ENCODE measurements at regions not wholly inside any gene's neighbourhood (a gene's known extent, or its start where the extent isn't known, plus 50 kb on each side); places are given as distances from the start of the nearest gene placed in this dataset.

GRCh38 chr15:61315471-61315870, 86.4 kb upstream of the RORA start:
- DNase-seq (ENCODE audit: low read depth): no peak
- TF ChIP-seq CTCF (IDR thresholded peaks at IDR 0.05; ENCODE audit: control insufficient read depth, insufficient read depth, low read depth, low read length, missing control alignments): no peak
- H3K4me3 ChIP-seq (ENCODE audit: control insufficient read depth, low read depth, low read length): no peak overlapping the region

GRCh38 chr15:61314427-61314826, 85.3 kb upstream of the RORA start:
- TF ChIP-seq CTCF (IDR thresholded peaks at IDR 0.05; ENCODE audit: control insufficient read depth, insufficient read depth, low read depth, low read length, missing control alignments): no peak
- H3K4me3 ChIP-seq (ENCODE audit: control insufficient read depth, low read depth, low read length): no peak overlapping the region
- no peak for DNase-seq (ENCODE audit: low read depth)

- TF ChIP-seq CTCF (IDR thresholded peaks at IDR 0.05; ENCODE audit: control insufficient read depth, insufficient read depth, low read depth, low read length, missing control alignments): no peak
- no peak for DNase-seq (ENCODE audit: low read depth)
- H3K4me3 ChIP-seq (ENCODE audit: control insufficient read depth, low read depth, low read length): no peak overlapping the region
These were observed 80.5 kb upstream of the RORA start for GRCh38 chr15:61309617-61310016.

- DNase-seq (ENCODE audit: low read depth): no peak
- H3K4me3 ChIP-seq (ENCODE audit: control insufficient read depth, low read depth, low read length): no peak overlapping the region
- no peak for TF ChIP-seq CTCF (IDR thresholded peaks at IDR 0.05; ENCODE audit: control insufficient read depth, insufficient read depth, low read depth, low read length, missing control alignments)
These were observed 80.0 kb upstream of the RORA start for GRCh38 chr15:61309031-61309511.

GRCh38 chr15:61308437-61308836, 79.3 kb upstream of the RORA start:
- TF ChIP-seq CTCF (IDR thresholded peaks at IDR 0.05; ENCODE audit: control insufficient read depth, insufficient read depth, low read depth, low read length, missing control alignments): no peak
- DNase-seq (ENCODE audit: low read depth): no peak
- H3K4me3 ChIP-seq (ENCODE audit: control insufficient read depth, low read depth, low read length): no peak overlapping the region

- DNase-seq (ENCODE audit: low read depth): no peak
- no peak overlapping the region for H3K4me3 ChIP-seq (ENCODE audit: control insufficient read depth, low read depth, low read length)
- TF ChIP-seq CTCF (IDR thresholded peaks at IDR 0.05; ENCODE audit: control insufficient read depth, insufficient read depth, low read depth, low read length, missing control alignments): no peak
These were observed 78.4 kb upstream of the RORA start for GRCh38 chr15:61307474-61307873.

- no peak for DNase-seq (ENCODE audit: low read depth)
These were observed 72.6 kb upstream of the RORA start for GRCh38 chr15:61301701-61302100.

More at GRCh38 chr15:61301701-61302100, 72.6 kb upstream of the RORA start:
- TF ChIP-seq CTCF (IDR thresholded peaks at IDR 0.05; ENCODE audit: control insufficient read depth, insufficient read depth, low read depth, low read length, missing control alignments): no peak
- no peak overlapping the region for H3K4me3 ChIP-seq (ENCODE audit: control insufficient read depth, low read depth, low read length)

Data from AG09309 (cell line).